Fibroblast of upper back skin (primary cell): ENCODE measurements at regions not wholly inside any gene's neighbourhood (a gene's known extent, or its start where the extent isn't known, plus 50 kb on each side); places are given as distances from the start of the nearest gene placed in this dataset.

Experiments
- DNase-seq: peaks from one replicate; pipeline ENCODE4 v3.0.0-alpha.2; 2013

GRCh38 chr15:84550503-84550902, 50.3 kb upstream of the ZSCAN2 start:
- peak; percentile 78 for DNase-seq
